ENCODE measurements at regions not wholly inside any gene's neighbourhood (a gene's known extent, or its start where the extent isn't known, plus 50 kb on each side); places are given as distances from the start of the nearest gene placed in this dataset.
"Not testable (repeated sequence)": the region's sequence is repeated elsewhere in the genome, so short reads cannot be mapped to it uniquely, and the experiment has no call there.

GRCh38 chrX:4110964-4111363, 397.5 kb upstream of the PRKX start:
- no peak for DNase-seq (ENCODE audit: low spot score)

DNA sequence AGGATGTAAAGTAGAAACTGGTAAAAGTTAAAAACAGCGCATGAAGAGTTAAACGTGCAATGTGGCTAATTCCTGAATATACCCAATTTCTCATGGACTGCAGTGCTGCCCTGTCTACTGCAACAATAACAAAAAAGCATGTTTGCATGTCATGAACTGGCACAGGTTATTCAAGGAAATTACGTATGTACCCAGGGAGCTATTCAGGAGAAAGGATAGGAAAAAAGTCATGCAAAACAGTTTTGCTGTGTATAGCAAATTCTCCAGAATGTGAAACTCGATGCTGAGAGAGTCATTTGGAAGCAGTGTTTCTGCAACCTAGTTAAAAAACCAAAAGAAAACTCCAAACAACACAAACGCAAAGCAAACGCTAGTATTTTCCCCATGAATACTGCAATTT, 381.5 kb upstream of the PRKX start:
- DNase-seq (ENCODE audit: low spot score), result no peak

GRCh38 chrX:4091046-4091760, 377.8 kb upstream of the PRKX start:
- DNase-seq (ENCODE audit: low spot score), result no peak

DNA sequence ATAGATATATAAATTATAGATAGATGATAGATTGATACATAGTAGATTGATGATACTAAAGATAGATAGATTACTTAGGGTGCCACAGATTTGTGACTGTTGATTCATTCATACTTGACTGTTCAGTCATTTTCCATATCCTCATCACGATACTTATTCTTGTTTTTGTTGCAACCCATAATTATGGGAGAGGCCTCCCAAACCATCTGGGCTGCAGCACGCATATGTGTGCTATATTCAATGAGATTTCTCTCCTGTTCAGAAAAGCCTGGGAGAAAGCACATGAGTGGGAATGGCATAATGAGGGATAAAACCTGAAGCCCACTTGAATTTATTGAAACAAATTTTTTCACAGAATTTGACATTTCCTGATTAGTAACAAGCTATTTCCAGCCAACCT, 346.4 kb upstream of the PRKX start:
- DNase-seq (ENCODE audit: low spot score), result no peak

DNA sequence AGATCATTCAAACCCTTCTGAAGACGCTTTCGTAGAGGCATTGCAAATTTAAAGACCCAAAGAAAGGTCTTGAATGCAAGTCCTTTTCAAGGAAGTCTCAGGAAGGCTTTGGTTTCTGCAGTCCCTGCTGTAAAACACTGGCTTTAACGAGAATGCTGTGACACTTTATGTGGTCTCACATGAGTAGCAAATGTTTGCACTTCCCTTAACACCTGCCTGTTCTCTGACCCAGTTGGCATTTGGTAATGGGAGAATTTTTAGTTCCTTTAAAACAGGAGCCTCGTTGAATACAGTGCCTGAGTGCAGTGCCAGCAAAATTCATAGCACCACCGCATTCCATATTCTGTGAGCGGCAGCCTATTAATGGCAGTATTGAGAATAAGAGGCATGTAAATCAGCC, 330.5 kb upstream of the PRKX start:
- DNase-seq (ENCODE audit: low spot score), result no peak

DNA sequence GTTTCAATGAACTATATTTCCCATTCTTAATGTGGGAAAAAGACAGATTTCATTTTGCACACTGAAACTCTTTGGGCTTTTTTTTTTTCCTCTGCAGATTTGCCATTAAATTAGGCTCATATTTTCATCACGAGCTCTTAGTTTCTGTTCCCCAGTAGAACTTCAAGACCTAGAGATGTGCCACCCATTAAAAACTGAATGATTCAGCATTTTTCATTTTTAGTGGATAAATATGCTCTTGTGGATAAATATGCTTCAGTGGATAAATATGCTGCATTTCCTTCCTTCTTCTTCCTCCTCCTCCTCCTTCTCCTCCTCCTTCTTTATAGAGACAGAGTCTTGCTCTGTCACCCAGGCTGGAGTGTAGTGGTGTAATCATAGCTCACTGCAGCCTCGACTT, 322.4 kb upstream of the PRKX start:
- no peak for DNase-seq (ENCODE audit: low spot score)

- DNase-seq (ENCODE audit: low spot score), result no peak
Observed at GRCh38 chrX:4028151-4028550, 314.7 kb upstream of the PRKX start.

GRCh38 chrX:4005281-4005680, 291.8 kb upstream of the PRKX start:
- DNase-seq (ENCODE audit: low spot score), result no peak

GRCh38 chrX:4004822-4005221, 291.4 kb upstream of the PRKX start:
- DNase-seq (ENCODE audit: low spot score), result no peak

DNA sequence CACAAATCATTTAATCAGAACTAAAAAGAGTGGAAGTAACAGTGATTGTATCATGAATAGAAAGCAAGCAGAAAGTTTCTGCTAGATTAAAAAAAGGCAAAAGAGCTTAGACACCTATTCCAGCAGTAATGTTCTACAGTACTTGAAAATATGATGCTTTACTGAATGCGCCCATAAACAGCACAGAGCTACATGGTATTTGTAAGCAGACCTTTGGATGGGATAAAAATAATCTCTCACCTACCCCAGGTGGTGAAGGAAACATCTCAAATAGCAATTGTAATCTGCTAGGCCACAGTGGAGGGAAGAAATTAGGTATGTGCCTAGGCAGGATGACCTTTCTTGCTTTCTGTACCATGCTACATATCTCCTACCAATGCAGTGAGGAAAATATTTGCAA, 280.9 kb upstream of the PRKX start:
- DNase-seq (ENCODE audit: low spot score), result no peak

DNA sequence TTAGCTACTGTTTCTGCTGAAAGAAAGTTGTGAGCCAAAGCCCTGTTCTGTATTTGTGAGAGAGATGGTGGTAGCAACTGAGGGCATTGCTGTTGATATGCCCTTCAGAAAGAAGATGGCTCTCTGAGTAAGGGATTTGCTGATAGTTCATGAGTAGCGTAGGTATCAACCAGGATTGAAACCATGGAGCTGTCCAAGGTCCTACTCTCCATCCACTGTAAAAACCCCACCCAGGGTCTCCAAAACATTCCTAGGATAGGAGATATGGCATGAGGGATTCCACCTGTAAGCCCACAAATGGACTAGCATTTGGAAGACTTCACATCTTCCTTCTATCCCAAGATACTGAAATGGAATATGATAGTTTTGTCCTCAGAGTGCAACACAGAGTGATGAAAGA, 277.1 kb upstream of the PRKX start:
- DNase-seq (ENCODE audit: low spot score), result no peak

- not testable (repeated sequence) for DNase-seq (ENCODE audit: low spot score)
Observed at GRCh38 chrX:3972104-3972858, 258.8 kb upstream of the PRKX start.

DNA sequence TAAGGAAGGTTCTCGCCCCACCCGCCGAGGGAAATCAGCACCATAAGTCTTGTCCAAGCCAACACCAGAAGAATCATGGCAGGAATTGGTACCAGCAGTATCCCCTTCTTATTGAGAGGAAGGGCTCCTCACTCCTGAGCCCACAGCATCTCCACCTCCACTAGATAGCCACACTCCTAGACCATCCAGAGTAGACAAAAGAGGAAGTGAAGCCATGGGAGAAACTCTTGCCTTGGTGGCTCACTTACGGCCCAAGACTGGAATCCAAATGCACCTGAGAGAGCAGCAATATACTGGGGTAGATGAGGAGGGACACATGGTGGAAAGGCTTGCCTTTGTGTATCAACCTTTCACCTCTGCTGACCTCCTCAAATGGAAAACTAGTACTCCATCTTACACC, 255.3 kb upstream of the PRKX start:
- DNase-seq (ENCODE audit: low spot score), result no peak

DNA sequence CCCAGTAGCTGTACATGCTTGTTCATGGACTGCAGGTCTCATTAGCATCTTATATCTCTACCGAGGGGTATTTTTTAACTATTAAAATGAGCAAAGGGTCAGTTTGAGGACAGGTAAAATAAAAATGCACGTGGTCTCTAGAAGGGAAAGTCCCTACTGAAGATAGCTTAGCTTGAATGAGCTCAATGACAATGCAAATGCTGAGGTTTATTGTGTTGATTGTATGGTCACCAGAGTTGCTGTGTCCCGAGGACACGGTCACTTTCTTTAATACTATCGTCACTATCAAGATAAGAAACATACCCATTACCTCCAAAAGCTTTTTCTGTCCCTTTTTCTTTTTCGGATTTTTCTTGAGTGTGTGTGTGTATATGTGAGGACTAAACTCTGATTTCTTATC, 250.5 kb upstream of the PRKX start:
- no peak for DNase-seq (ENCODE audit: low spot score)

DNA sequence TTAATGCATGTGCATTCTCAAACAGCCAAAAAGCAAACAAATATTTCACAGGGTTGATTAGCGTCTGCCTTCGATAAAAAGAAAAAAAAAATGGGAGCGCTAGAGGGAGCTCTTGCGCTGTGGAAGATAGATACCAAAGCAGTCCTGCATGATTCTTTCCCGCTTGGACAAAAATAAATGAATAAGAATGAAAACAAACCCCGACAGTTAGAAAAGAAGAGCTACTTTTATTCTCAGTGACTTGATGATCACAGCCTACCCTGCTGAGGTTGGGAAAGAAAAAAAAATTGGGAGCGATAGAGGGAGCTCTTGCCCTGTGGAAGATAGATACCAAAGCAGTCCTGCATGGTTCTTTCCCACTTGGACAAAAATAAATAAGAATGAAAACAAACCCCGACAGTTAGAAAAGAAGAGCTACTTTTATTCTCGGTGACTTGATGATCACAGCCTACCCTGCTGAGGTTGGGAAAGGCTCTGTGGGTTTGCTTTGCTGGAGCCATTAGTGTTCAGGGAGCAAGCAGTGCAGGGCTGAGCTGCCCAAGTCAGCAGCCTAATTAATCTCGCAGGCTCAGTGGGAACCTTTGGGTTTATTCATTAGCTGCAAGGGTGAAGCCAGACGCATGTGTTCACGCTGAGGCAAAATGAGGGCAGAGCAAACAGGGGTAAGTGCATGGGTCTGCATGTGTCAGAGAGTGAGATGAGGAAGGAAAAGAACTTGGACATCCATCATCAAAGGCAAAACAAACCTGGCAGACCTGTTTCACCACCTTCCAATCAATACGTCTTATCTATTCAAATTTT, 249.3 kb upstream of the PRKX start:
- peak; percentile 26 for DNase-seq (ENCODE audit: low spot score)

DNA sequence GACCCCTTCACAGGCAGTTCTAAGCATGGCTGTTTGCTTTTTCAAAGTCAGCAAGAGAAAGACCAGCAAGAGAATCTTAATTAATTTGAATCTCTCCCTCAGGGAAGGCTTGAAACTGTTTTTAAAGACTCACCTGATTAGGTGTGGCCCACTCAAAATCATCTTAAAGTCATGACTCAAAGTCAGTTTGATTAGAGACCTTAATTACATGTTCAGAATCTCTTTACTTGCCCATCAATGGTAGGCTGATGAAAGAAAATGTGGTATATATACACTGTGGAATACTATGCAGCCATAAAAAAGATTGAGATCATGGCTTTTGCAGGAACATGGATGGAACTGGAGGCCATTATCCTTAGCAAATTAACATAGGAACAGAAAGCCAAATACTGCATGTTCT, 247.5 kb upstream of the PRKX start:
- no peak for DNase-seq (ENCODE audit: low spot score)

GRCh38 chrX:3951859-3952258, 238.4 kb upstream of the PRKX start:
- no peak for DNase-seq (ENCODE audit: low spot score)

DNA sequence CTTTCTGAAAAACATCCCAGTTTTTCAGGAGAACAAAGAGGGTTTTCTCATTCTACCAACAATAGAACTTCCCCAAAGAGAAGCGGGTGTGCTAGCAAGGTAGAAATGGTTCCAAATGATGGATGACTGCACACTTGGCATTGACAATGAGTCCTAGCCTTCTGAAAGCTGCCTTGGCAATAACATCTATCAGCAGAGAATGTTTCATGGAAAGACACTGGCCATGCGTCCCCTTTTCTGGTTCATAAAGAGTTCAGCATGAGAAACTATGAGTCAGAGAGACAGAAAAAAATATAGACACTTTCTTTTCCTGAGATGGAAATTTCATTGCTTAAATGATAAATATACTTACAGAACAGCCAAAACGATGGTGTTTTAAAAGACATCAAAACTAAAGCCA, 236.9 kb upstream of the PRKX start:
- no peak for DNase-seq (ENCODE audit: low spot score)

- DNase-seq (ENCODE audit: low spot score), result no peak
Observed at GRCh38 chrX:3943965-3944364, 230.5 kb upstream of the PRKX start.

GRCh38 chrX:3940000-3940610, 226.7 kb upstream of the PRKX start:
- peak; percentile 6 for DNase-seq (ENCODE audit: low spot score)

DNA sequence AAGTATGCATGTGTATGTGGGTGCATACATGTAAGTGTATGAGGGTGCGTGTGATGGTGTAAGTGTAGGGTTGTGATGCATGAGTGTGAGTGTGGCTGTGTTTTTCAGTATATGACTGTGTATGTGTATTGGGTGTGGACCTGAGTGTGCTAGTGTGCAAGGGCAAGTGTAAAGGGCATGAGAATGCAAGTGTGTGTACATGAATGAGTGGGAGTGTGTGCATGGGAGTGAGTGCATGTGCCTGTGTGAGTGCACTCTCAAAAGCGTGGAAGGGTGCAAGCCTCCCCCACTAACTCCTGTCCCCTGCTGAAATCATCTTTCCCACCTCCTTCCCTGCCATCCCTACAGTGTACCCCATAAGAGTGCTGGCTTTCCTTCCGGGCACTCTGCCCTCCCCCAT, 225.1 kb upstream of the PRKX start:
- no peak for DNase-seq (ENCODE audit: low spot score)

DNA sequence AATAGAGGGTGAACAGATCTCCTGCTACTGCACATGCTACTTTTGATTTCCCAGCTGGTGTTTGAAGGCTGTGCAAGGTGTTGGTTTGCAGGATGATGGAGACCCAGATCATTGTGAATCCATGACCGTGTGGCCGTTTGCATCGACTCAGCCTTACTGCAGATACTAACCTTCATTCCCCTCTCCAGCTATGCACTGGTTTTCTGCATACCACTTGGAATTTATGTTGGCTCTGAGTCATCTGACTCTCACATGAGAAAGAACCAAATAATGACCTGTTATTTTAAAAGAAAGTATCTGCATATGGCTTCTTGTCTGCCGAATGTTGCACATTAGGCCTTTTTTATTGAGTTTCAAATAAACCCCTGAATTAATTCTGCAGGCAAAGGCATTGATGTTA, 221.7 kb upstream of the PRKX start:
- DNase-seq (ENCODE audit: low spot score), result not testable (repeated sequence)
